Esophagus squamous epithelium (tissue), 5 donors: ENCODE measurements at regions not wholly inside any gene's neighbourhood (a gene's known extent, or its start where the extent isn't known, plus 50 kb on each side); places are given as distances from the start of the nearest gene placed in this dataset.

Experiments used
- DNase-seq: peaks from one replicate; lab custom pipeline; 2025; lab: John Stamatoyannopoulos, UW
- H3K27ac ChIP-seq, 4 donors: fragments of 200-600 bp; sonication (generic); one replicate each; pipeline ENCODE4 v1.5.1; 2016 to 2019; ENCODE audit warnings: mild to moderate bottlenecking in 1 of 4
- H3K27me3 ChIP-seq, 4 donors: fragments of 200-600 bp; sonication (generic); 1 replicate in 3 of 4; 2 replicates in 1 of 4; pipeline versions ENCODE4 v1.5.1 to v1.6.0; 2017 to 2021; ENCODE audit warnings: antibody characterized with exemption in 1 of 4
- H3K36me3 ChIP-seq, 3 donors: fragments of 200-600 bp; sonication (generic); one replicate each; pipeline ENCODE4 v1.5.1; 2016 to 2019
- H3K4me1 ChIP-seq, 3 donors: fragments of 200-600 bp; sonication (generic); one replicate each; pipeline ENCODE4 v1.5.1; 2017 to 2019
- H3K4me3 ChIP-seq, 4 donors: fragments of 200-600 bp; sonication (generic); 1 replicate in 3 of 4; 2 replicates in 1 of 4; pipeline ENCODE4 v1.5.1; 2016 to 2019; ENCODE audit warnings: mild to moderate bottlenecking in 2 of 4, moderate library complexity in 1 of 4
- H3K9me3 ChIP-seq, 3 donors: fragments of 200-600 bp; sonication (generic); one replicate each; pipeline ENCODE4 v1.5.1; 2016 to 2019
- CTCF ChIP-seq, 6 experiments: fragments of 450-650 bp in 4 of 6; fragments of 200-600 bp in 2 of 6; sonication (generic) in 2 of 6; IDR thresholded peaks; one replicate each; pipeline ENCODE4 v1.5.1; 2016 to 2019; ENCODE audit warnings: antibody characterized with exemption in 6 of 6, mild to moderate bottlenecking in 4 of 6, moderate library complexity in 4 of 6
- POLR2A ChIP-seq, 4 donors: fragments of 450-650 bp; IDR thresholded peaks; one replicate each; pipeline ENCODE4 v1.6.1; 2017; ENCODE audit warnings: antibody characterized with exemption in 4 of 4, mild to moderate bottlenecking in 4 of 4, moderate library complexity in 3 of 4
- WGBS, 2 donors: methylation state at CpG; one replicate each; pipeline ENCODE4 v1.1.5; 2018; 5-methylcytosine and 5-hydroxymethylcytosine counted together
- intact Hi-C: fragments of 100-400 bp; cut with DNase I; formaldehyde crosslinking; loops from one replicate; pipeline ENCODE4 v1.15.0; 2022
- donor health status: DM: yes; HTN: yes; CAD: no.

GRCh38 chr18:41842886-41843285, 112.1 kb upstream of the PIK3C3 start:
- no peaks in the 10 kb centered on the region for H3K36me3 ChIP-seq
- intact Hi-C loops, result no loop called here
- 60 to 73% methylated on average over 3 of the region's 3 CpGs for WGBS, 2 donors
- H3K27me3 ChIP-seq, result no peaks in the 10 kb centered on the region
- no peak overlapping the region for H3K27ac ChIP-seq
- TF ChIP-seq POLR2A (IDR thresholded peaks at IDR 0.05) (no peak), CTCF (IDR thresholded peaks at IDR 0.05) (no peak)
- no peak for DNase-seq
- no peak overlapping the region for H3K4me3 ChIP-seq
- no peaks in the 10 kb centered on the region for H3K9me3 ChIP-seq
- H3K4me1 ChIP-seq, result no peaks in the 10 kb centered on the region

GRCh38 chr18:41829647-41830516, 125.2 kb upstream of the PIK3C3 start:
- no peak for TF ChIP-seq CTCF (IDR thresholded peaks at IDR 0.05)
- TF ChIP-seq POLR2A (IDR thresholded peaks at IDR 0.05), result no peak
- H3K9me3 ChIP-seq, result no peaks in the 10 kb centered on the region
- no peak for DNase-seq
- 87% methylated on average over 10 of the region's 10 CpGs for WGBS, 2 donors
- no peak overlapping the region for H3K4me3 ChIP-seq
- intact Hi-C loops, result no loop called here
- no peak overlapping the region for H3K27ac ChIP-seq
- H3K4me1 ChIP-seq, result no peaks in the 10 kb centered on the region
- no peaks in the 10 kb centered on the region for H3K27me3 ChIP-seq
- H3K36me3 ChIP-seq, result no peaks in the 10 kb centered on the region

GRCh38 chr18:41828137-41828536, 126.9 kb upstream of the PIK3C3 start:
- Histone ChIP-seq H3K4me3 (no peak overlapping the region), H3K9me3 (no peaks in the 10 kb centered on the region), H3K27ac (no peak overlapping the region), H3K36me3 (no peaks in the 10 kb centered on the region), H3K4me1 (no peaks in the 10 kb centered on the region), H3K27me3 (no peaks in the 10 kb centered on the region)
- WGBS, 2 donors, result 11 to 15% methylated on average over 2 of the region's 2 CpGs
- intact Hi-C loops, result no loop called here
- TF ChIP-seq CTCF (IDR thresholded peaks at IDR 0.05) (no peak), POLR2A (IDR thresholded peaks at IDR 0.05) (no peak)
- DNase-seq, result no peak

- Histone ChIP-seq H3K9me3 (no peaks in the 10 kb centered on the region), H3K4me3 (no peak overlapping the region), H3K27ac (no peak overlapping the region), H3K27me3 (no peaks in the 10 kb centered on the region), H3K4me1 (no peaks in the 10 kb centered on the region), H3K36me3 (no peaks in the 10 kb centered on the region)
- no peak for DNase-seq
- intact Hi-C loops, result no loop called here
- TF ChIP-seq POLR2A (IDR thresholded peaks at IDR 0.05) (no peak), CTCF (IDR thresholded peaks at IDR 0.05) (no peak)
- 69 to 85% methylated on average over 3 of the region's 3 CpGs for WGBS, 2 donors
These were observed 134.2 kb upstream of the PIK3C3 start for GRCh38 chr18:41820784-41821183.
